A673 (cell line): ENCODE measurements at regions not wholly inside any gene's neighbourhood (a gene's known extent, or its start where the extent isn't known, plus 50 kb on each side); places are given as distances from the start of the nearest gene placed in this dataset.

ENCODE experiments used
- BruUV-seq: library from RNA; stranded (reverse); fragments of 400-500 nt; replicated peaks from 2 replicates; lab custom pipeline; 2021; lab: Mats Ljungman, UMichigan
- CTCF ChIA-PET: fragments of 300-600 bp; sonication (Branson Sonifier 250); formaldehyde crosslinking; loops from one replicate; lab custom pipeline; 2022; ENCODE audit warnings: antibody characterized with exemption; lab: Charles Lee
- POLR2A ChIA-PET: fragments of 300-600 bp; sonication (Branson Sonifier 250); formaldehyde crosslinking; loops from one replicate; lab custom pipeline; 2022; ENCODE audit warnings: antibody characterized with exemption; ENCODE audit not compliant: low non-redundant PET; lab: Charles Lee
- DNase-seq: peaks from one replicate; pipeline ENCODE4 v3.0.0-alpha.2; 2015; ENCODE audit warnings: low spot score
- H3K27ac ChIP-seq: fragments of 200-600 bp; sonication (generic); 2 replicates; pipeline ENCODE4 v1.5.1; 2016; ENCODE audit warnings: mixed run types, low read depth, mild to moderate bottlenecking, mixed read lengths, antibody characterized with exemption, low read length; ENCODE audit not compliant: poor library complexity, severe bottlenecking
- H3K27me3 ChIP-seq: fragments of 200-600 bp; sonication (generic); replicated peaks from 2 replicates; pipeline ENCODE4 v1.6.1; 2017; ENCODE audit warnings: mixed run types, low read depth, mild to moderate bottlenecking, mixed read lengths, antibody characterized with exemption, low read length; ENCODE audit not compliant: insufficient read depth, poor library complexity
- H3K36me3 ChIP-seq: fragments of 200-600 bp; sonication (generic); 2 replicates; pipeline ENCODE4 v1.6.1; 2016; ENCODE audit warnings: mixed run types, mild to moderate bottlenecking, mixed read lengths, antibody characterized with exemption, low read length; ENCODE audit not compliant: insufficient read depth, poor library complexity, severe bottlenecking
- H3K4me1 ChIP-seq: fragments of 200-600 bp; sonication (generic); 2 replicates; pipeline ENCODE4 v1.6.1; 2017; ENCODE audit warnings: mixed run types, mild to moderate bottlenecking, mixed read lengths, antibody characterized with exemption, low read length; ENCODE audit not compliant: insufficient read depth, poor library complexity, severe bottlenecking
- H3K4me3 ChIP-seq: fragments of 200-600 bp; sonication (generic); 2 replicates; pipeline ENCODE4 v1.5.1; 2016; ENCODE audit warnings: low read depth, mixed run types, mild to moderate bottlenecking, mixed read lengths, low read length; ENCODE audit not compliant: poor library complexity, severe bottlenecking
- H3K9me3 ChIP-seq: fragments of 200-600 bp; sonication (generic); 2 replicates; pipeline ENCODE4 v1.6.1; 2016; ENCODE audit warnings: mixed run types, low read depth, mild to moderate bottlenecking, mixed read lengths, antibody characterized with exemption, low read length; ENCODE audit not compliant: poor library complexity, severe bottlenecking
- CTCF ChIP-seq: fragments of 300-800, 200-600 bp; sonication (generic); conservative IDR thresholded peaks from 2 replicates; pipeline ENCODE4 v1.5.1; 2017; ENCODE audit warnings: low read depth, mild to moderate bottlenecking, antibody characterized with exemption, low read length, moderate library complexity, mixed read lengths
- EZH2 ChIP-seq: fragments of 200-600 bp; sonication (generic); IDR thresholded peaks from 2 replicates; pipeline ENCODE4 v1.6.1; 2017; ENCODE audit warnings: borderline replicate concordance, low read depth, mild to moderate bottlenecking, mixed read lengths, antibody characterized with exemption, low read length; ENCODE audit not compliant: poor library complexity, severe bottlenecking
- intact Hi-C: fragments of 100-400 bp; cut with micrococcal nuclease; formaldehyde crosslinking; loops from one replicate; pipeline ENCODE4 v1.10.0; 2022; ENCODE audit not compliant: unreplicated experiment

GRCh38 chr15:96878129-96878528, 547.6 kb downstream of the NR2F2 start:
- POLR2A ChIA-PET = no interaction called here
- intact Hi-C loops = no loop called here
- Histone ChIP-seq H3K27ac (no peak overlapping the region), H3K9me3 (no peaks in the 10 kb centered on the region), H3K27me3 (no peaks in the 10 kb centered on the region), H3K4me3 (no peak overlapping the region), H3K36me3 (no peaks in the 10 kb centered on the region), H3K4me1 (no peaks in the 10 kb centered on the region)
- no peak for TF ChIP-seq CTCF
- no peak for TF ChIP-seq EZH2
- CTCF ChIA-PET = no interaction called here
- BruUV-seq = no TSS peak
- DNase-seq = no peak

GRCh38 chr15:96882121-96882772, 551.7 kb downstream of the NR2F2 start:
- no peaks in the 10 kb centered on the region for H3K4me1 ChIP-seq
- no peaks in the 10 kb centered on the region for H3K9me3 ChIP-seq
- BruUV-seq = no TSS peak
- H3K4me3 ChIP-seq = no peak overlapping the region
- H3K36me3 ChIP-seq = no peaks in the 10 kb centered on the region
- ChIA-PET POLR2A (no interaction called here), CTCF (no interaction called here)
- H3K27ac ChIP-seq = peak overlapping the region; percentile 25
- intact Hi-C loops = no loop called here
- no peaks in the 10 kb centered on the region for H3K27me3 ChIP-seq
- TF ChIP-seq CTCF = no peak
- no peak for TF ChIP-seq EZH2
- no peak for DNase-seq

GRCh38 chr15:96887730-96888129, 557.2 kb downstream of the NR2F2 start:
- Histone ChIP-seq H3K4me1 (peaks cover 50% of the 10 kb centered on the region), H3K36me3 (no peaks in the 10 kb centered on the region), H3K27me3 (no peaks in the 10 kb centered on the region), H3K27ac (peak overlapping the region; percentile 12), H3K4me3 (no peak overlapping the region), H3K9me3 (no peaks in the 10 kb centered on the region)
- TF ChIP-seq EZH2 (no peak), CTCF (no peak)
- BruUV-seq = no TSS peak
- ChIA-PET CTCF (no interaction called here), POLR2A (interaction anchor here (0.6 kb wide), 1 partner anchor 198 kb away, joined by 3 read pairs; no protein-coding TSS in a partner anchor)
- peak; percentile 76 for DNase-seq
- intact Hi-C loops = no loop called here
